SJSA1 (cell line): ENCODE measurements at regions not wholly inside any gene's neighbourhood (a gene's known extent, or its start where the extent isn't known, plus 50 kb on each side); places are given as distances from the start of the nearest gene placed in this dataset.
"Not testable (repeated sequence)": the region's sequence is repeated elsewhere in the genome, so short reads cannot be mapped to it uniquely, and the experiment has no call there.

Experiments
- DNase-seq, 2 experiments: peaks; one replicate each; pipeline ENCODE4 v3.0.0-alpha.2; 2015 to 2020; ENCODE audit warnings: low spot score in 2 of 2, low read depth in 1 of 2
- H3K27ac ChIP-seq: fragments of 250-450 bp; sonication (Bioruptor Pico); 2 replicates; pipeline ENCODE4 v1.5.1; 2020; ENCODE audit warnings: mild to moderate bottlenecking, moderate library complexity
- H3K27me3 ChIP-seq: fragments of 250-450 bp; sonication (Bioruptor Pico); replicated peaks from 2 replicates; pipeline ENCODE4 v1.5.1; 2020; ENCODE audit warnings: mild to moderate bottlenecking, moderate library complexity
- H3K36me3 ChIP-seq: fragments of 250-450 bp; sonication (Bioruptor Pico); 2 replicates; pipeline ENCODE4 v1.5.1; 2020; ENCODE audit warnings: mild to moderate bottlenecking
- H3K4me1 ChIP-seq: fragments of 250-450 bp; sonication (Bioruptor Pico); replicated peaks from 2 replicates; pipeline ENCODE4 v1.6.1; 2021; ENCODE audit warnings: mild to moderate bottlenecking
- H3K4me3 ChIP-seq: fragments of 250-450 bp; sonication (Bioruptor Pico); 2 replicates; pipeline ENCODE4 v1.5.1; 2020; ENCODE audit warnings: mild to moderate bottlenecking
- H3K9me3 ChIP-seq: fragments of 250-450 bp; sonication (Bioruptor Pico); replicated peaks from 2 replicates; pipeline ENCODE4 v1.5.1; 2020; ENCODE audit warnings: mild to moderate bottlenecking

- Histone ChIP-seq H3K27ac (no peak overlapping the region), H3K9me3 (no peaks in the 10 kb centered on the region), H3K4me1 (peaks cover 8% of the 10 kb centered on the region), H3K36me3 (no peaks in the 10 kb centered on the region), H3K4me3 (no peak overlapping the region), H3K27me3 (no peaks in the 10 kb centered on the region)
- peak in 1 of 2 experiments; percentile 6 for DNase-seq
Observed at GRCh38 chr6:10343320-10343719, 71.6 kb downstream of the TFAP2A start.

- Histone ChIP-seq H3K36me3 (no peaks in the 10 kb centered on the region), H3K4me3 (no peak overlapping the region), H3K27me3 (no peaks in the 10 kb centered on the region), H3K4me1 (no peaks in the 10 kb centered on the region), H3K27ac (no peak overlapping the region), H3K9me3 (no peaks in the 10 kb centered on the region)
- DNase-seq, result no peak
Observed at GRCh38 chr6:10341605-10342004, 73.3 kb downstream of the TFAP2A start.

DNA sequence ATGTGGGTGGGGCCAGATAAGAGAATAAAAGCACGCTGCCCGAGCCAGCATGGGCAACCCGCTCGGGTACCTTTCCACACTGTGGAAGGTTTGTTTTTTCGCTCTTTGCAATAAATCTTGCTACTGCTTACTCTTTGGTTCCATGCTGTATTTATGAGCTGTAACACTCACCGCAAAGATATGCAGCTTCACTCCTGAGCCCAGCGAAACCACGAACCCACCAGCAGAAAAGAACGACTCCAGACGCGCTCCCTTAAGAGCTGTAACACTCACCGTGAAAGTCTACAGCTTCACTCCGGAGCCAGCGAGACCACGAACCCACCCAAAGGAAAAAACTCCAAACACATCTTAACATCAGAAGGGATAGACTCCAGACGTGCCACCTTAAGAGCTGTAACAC lies 76.7 kb downstream of the TFAP2A start:
- no peak overlapping the region for H3K27ac ChIP-seq
- no peak for DNase-seq

GRCh38 chr6:10337376-10337775 lies 77.5 kb downstream of the TFAP2A start:
- H3K4me1 ChIP-seq, H3K4me3 ChIP-seq, H3K9me3 ChIP-seq, H3K27ac ChIP-seq, DNase-seq, H3K27me3 ChIP-seq, H3K36me3 ChIP-seq: not testable (repeated sequence)

More for the DNA sequence above, 76.7 kb downstream of the TFAP2A start:
- Histone ChIP-seq H3K36me3 (no peaks in the 10 kb centered on the region), H3K27me3 (no peaks in the 10 kb centered on the region), H3K4me3 (no peak overlapping the region), H3K9me3 (no peaks in the 10 kb centered on the region), H3K4me1 (no peaks in the 10 kb centered on the region)

DNA sequence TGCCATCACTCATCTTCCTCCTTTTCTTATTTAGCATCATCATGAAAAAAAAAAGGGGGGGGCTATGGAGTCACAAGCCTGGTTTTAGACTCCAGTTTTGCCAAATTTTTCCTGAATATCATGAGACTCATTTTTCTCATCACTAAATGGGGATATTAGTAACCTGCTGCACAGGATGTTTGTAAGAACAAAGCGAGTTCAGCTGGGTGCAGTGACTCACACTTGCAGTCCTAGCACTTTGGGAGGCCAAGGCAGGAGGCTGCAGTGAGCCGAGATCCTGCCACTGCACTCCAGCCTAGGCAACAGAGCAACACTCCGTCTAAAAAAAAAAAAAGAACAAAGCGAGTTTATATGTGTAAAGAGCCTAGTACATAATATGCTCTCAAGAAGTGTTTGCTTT lies 82.8 kb downstream of the TFAP2A start:
- no peak for DNase-seq
- Histone ChIP-seq H3K36me3 (no peaks in the 10 kb centered on the region), H3K27ac (no peak overlapping the region)

DNA sequence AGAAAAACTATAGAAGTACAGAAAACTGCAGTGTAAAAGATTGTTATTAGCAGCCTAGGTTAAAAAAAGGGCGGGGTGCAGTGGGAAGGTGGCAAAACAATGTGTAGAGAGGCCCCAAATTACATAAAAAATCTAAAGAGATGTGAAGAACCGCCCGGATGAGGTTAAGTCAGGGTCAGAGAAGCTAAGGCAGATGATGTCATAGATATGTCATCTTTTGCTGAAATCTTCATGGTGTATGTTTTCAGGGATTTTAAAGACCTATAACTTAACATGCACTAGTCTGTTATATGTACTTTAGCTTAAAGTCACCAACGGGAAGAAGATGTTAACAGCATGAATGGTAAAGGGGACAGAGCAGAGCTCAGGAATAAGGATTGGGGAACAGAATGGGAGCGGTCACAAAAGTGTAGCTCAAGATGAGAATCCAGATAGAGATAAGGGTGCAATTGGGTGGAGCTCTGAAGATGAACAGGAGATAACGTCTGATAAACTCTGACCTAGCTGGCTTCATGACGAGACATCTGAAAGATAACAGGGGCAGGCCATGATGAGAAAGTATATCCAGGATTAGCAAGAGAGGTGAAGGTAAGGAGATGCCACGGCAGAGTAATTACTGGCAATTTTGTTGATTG lies 83.4 kb downstream of the TFAP2A start:
- H3K4me1 ChIP-seq, result no peaks in the 10 kb centered on the region
- DNase-seq, result no peak
- 0 out of 2 replicates have a peak, but pooled peaks cover 2% of the 10 kb centered on the region for H3K27me3 ChIP-seq
- no peak overlapping the region for H3K27ac ChIP-seq
- no peak overlapping the region for H3K4me3 ChIP-seq
- no peaks in the 10 kb centered on the region for H3K36me3 ChIP-seq
- H3K9me3 ChIP-seq, result no peaks in the 10 kb centered on the region

More for the DNA sequence above, 82.8 kb downstream of the TFAP2A start:
- Histone ChIP-seq H3K4me3 (no peak overlapping the region), H3K9me3 (no peaks in the 10 kb centered on the region), H3K27me3 (0 out of 2 replicates have a peak, but pooled peaks cover 2% of the 10 kb centered on the region), H3K4me1 (no peaks in the 10 kb centered on the region)

- Histone ChIP-seq H3K9me3 (no peaks in the 10 kb centered on the region), H3K36me3 (no peaks in the 10 kb centered on the region), H3K4me3 (no peak overlapping the region), H3K4me1 (no peaks in the 10 kb centered on the region), H3K27ac (no peak overlapping the region), H3K27me3 (0 out of 2 replicates have a peak, but pooled peaks cover 2% of the 10 kb centered on the region)
- no peak for DNase-seq
Observed at GRCh38 chr6:10330515-10330914, 84.4 kb downstream of the TFAP2A start.

DNA sequence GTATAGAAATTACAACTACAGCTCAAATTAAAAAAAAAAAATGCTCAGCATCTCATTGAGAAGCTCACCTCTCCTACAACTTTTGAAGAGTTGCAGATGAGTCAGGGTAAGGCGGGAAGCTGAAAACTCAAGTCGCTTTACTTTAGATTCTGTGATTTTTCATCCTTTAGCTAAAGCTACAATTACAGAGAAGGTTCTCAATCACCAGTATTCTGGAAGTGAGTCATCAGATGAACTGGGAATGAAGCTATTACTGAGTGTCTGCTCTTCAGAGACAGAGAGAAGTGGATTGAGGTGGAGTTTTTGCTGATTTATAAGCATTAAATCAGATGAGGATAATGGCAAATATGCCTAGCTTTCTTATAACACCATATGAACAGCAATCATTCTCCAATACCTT lies 91.9 kb downstream of the TFAP2A start:
- no peak overlapping the region for H3K4me3 ChIP-seq
- H3K4me1 ChIP-seq, result peaks cover 11% of the 10 kb centered on the region
- no peaks in the 10 kb centered on the region for H3K36me3 ChIP-seq
- no peaks in the 10 kb centered on the region for H3K9me3 ChIP-seq
- no peaks in the 10 kb centered on the region for H3K27me3 ChIP-seq
- H3K27ac ChIP-seq, result no peak overlapping the region
- peak in 1 of 2 experiments; percentile 37 for DNase-seq

GRCh38 chr6:10320291-10320690 lies 94.6 kb downstream of the TFAP2A start:
- H3K9me3 ChIP-seq, result no peaks in the 10 kb centered on the region
- H3K27me3 ChIP-seq, result no peaks in the 10 kb centered on the region
- H3K36me3 ChIP-seq, result no peaks in the 10 kb centered on the region
- no peak overlapping the region for H3K27ac ChIP-seq
- no peak for DNase-seq
- H3K4me3 ChIP-seq, result no peak overlapping the region
- peaks cover 30% of the 10 kb centered on the region for H3K4me1 ChIP-seq

- Histone ChIP-seq H3K27ac (peak overlapping the region; percentile 77), H3K4me1 (peaks cover 29% of the 10 kb centered on the region), H3K27me3 (no peaks in the 10 kb centered on the region), H3K4me3 (no peak overlapping the region), H3K36me3 (no peaks in the 10 kb centered on the region), H3K9me3 (no peaks in the 10 kb centered on the region)
- DNase-seq, result peak; percentile 89
Observed at GRCh38 chr6:10316373-10316721, 98.5 kb downstream of the TFAP2A start.

- DNase-seq, result no peak
- H3K27me3 ChIP-seq, result no peaks in the 10 kb centered on the region
- no peaks in the 10 kb centered on the region for H3K9me3 ChIP-seq
- H3K36me3 ChIP-seq, result no peaks in the 10 kb centered on the region
- H3K4me1 ChIP-seq, result peaks cover 29% of the 10 kb centered on the region
- peak overlapping the region; percentile 77 for H3K27ac ChIP-seq
- H3K4me3 ChIP-seq, result no peak overlapping the region
Observed at GRCh38 chr6:10315658-10316372, 99.1 kb downstream of the TFAP2A start.

- no peaks in the 10 kb centered on the region for H3K9me3 ChIP-seq
- H3K27ac ChIP-seq, result peak overlapping the region; percentile 77; the same call in 1 of the 2 replicates
- no peak overlapping the region for H3K4me3 ChIP-seq
- H3K27me3 ChIP-seq, result no peaks in the 10 kb centered on the region
- peaks cover 31% of the 10 kb centered on the region for H3K4me1 ChIP-seq
- DNase-seq, result no peak
- H3K36me3 ChIP-seq, result no peaks in the 10 kb centered on the region
Observed at GRCh38 chr6:10315034-10315433, 99.8 kb downstream of the TFAP2A start.

DNA sequence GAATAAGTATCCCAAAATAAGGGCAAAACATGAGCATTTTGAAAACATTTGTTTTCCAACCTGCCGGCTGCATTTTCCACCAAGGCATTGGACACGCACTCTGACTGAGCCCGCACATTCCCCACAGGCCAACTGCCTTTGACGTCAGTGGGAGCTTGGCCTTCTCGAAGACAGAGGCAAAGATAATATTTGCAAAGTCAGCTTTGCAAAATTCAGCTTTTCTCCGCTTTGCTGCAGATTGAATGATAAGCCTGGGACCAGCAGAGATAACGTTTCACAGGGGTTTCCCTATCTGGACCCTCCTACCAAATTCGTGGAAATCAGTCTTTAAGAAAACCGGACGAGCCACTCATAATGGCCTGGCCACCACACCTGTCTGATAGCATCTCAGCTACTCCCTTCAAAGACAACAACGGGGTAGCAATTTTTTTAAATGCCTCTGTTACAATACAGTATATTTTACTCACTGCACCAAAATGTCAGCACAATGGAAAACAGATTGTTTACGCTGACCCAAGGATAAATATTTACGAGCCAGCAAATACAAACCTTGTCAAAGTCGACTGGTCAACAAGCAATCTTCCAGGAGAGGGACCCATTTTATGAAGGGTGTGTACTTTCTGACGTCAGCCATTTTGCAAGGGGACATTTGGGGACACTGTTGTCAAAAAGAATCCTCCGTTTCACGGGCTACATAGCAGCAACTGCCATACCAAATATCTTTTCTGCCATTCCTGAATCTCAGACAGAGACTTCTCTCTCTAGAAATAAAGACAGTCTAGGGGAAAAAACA lies 100.5 kb downstream of the TFAP2A start:
- no peaks in the 10 kb centered on the region for H3K9me3 ChIP-seq
- no peaks in the 10 kb centered on the region for H3K36me3 ChIP-seq
- DNase-seq, result no peak
- no peak overlapping the region for H3K27ac ChIP-seq
- H3K4me1 ChIP-seq, result peaks cover 38% of the 10 kb centered on the region
- H3K4me3 ChIP-seq, result no peak overlapping the region
- no peaks in the 10 kb centered on the region for H3K27me3 ChIP-seq

DNA sequence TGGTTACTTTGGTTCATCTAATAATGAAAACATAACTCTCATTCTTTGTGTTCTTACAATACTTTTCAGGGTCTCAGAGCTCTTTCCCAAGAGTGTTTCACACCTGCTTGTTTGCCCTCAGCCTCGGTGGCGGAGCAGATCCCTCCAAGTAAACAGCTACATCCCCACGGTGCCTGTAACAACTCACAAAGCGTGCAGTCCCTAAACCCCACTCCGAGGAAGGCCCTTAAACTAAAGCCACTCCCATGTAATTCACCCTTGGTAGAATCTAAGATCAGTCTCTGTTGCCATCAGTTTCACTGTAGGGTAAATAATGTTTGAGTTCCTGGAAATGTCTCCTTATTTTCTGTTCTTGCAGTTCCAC lies 101.1 kb downstream of the TFAP2A start:
- H3K4me3 ChIP-seq, result no peak overlapping the region
- DNase-seq, result no peak
- H3K27ac ChIP-seq, result no peak overlapping the region
- no peaks in the 10 kb centered on the region for H3K36me3 ChIP-seq
- no peaks in the 10 kb centered on the region for H3K9me3 ChIP-seq
- H3K4me1 ChIP-seq, result peaks cover 38% of the 10 kb centered on the region
- no peaks in the 10 kb centered on the region for H3K27me3 ChIP-seq
